Central memory CD8-positive, alpha-beta T cell (primary cell): ENCODE measurements at regions not wholly inside any gene's neighbourhood (a gene's known extent, or its start where the extent isn't known, plus 50 kb on each side); places are given as distances from the start of the nearest gene placed in this dataset.

Experiments
- ATAC-seq: fragments of 150-1000 bp; cut with Tn5 transposase; replicated peaks from 2 replicates; pipeline ENCODE4 v1.10.0; 2022; ENCODE audit warnings: mild to moderate bottlenecking, moderate FRiP score, moderate number of reproducible peaks; ENCODE audit not compliant: poor library complexity, severe bottlenecking; ENCODE audit errors: extremely low read depth
- DNase-seq, 2 donors: peaks; one replicate each; pipeline ENCODE4 v3.0.0; 2021; ENCODE audit warnings: low spot score in 2 of 2
- H3K27ac Mint-ChIP-seq: one replicate; pipeline ENCODE4 v1.8.0; 2022; ENCODE audit warnings: low read depth, mild to moderate bottlenecking, moderate library complexity, mixed read lengths
- H3K27me3 Mint-ChIP-seq: one replicate; pipeline ENCODE4 v1.8.0; 2022; ENCODE audit warnings: mixed read lengths
- H3K36me3 Mint-ChIP-seq: one replicate; pipeline ENCODE4 v1.8.0; 2022; ENCODE audit warnings: mild to moderate bottlenecking, moderate library complexity, mixed read lengths; ENCODE audit not compliant: insufficient read depth
- H3K4me1 Mint-ChIP-seq: one replicate; pipeline ENCODE4 v1.8.0; 2022; ENCODE audit warnings: mixed read lengths
- H3K4me3 Mint-ChIP-seq: one replicate; pipeline ENCODE4 v1.8.0; 2022; ENCODE audit warnings: mild to moderate bottlenecking, moderate library complexity, mixed read lengths
- H3K9me3 Mint-ChIP-seq: one replicate; pipeline ENCODE4 v1.8.0; 2022; ENCODE audit warnings: mixed read lengths

DNA sequence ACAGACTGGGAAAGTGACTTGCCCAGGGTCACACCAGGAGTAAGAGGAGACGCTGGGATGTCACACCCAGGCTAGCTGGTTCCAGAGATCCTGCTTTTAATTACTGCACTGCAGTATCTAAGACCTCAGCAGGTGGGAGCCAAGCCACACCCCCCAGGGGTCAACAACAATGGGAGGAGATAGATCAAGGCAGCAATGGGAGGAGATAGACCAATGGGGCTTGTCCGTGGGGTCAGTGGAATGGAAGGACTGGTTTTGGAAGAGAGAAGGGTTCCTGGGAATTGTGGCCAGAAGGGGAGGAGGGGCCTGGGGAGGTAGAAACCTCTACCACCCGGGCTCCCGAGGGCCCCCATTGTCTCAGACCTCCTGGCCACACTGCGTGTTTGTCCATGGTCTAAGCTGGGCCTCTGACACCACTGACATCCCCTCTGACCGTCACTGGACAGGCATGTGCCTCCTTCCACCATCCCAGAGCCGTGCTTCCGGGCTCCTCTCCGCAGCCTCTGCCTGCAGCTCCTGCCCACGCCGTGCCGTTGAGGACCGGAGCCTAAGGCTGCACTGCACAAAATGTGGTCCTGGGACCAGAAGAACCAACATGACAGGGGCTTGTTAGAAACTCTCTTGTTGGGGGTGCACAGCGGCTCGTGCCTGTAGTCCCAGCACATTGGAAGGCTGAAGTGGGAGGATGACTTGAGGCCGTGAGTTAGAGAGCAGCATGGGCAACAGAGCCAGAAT lies 69.8 kb upstream of the RPH3AL start:
- Mint-ChIP-seq H3K4me1 (peaks cover 27% of the 10 kb centered on the region), H3K27ac (no peak overlapping the region), H3K27me3 (no peaks in the 10 kb centered on the region), H3K9me3 (no peaks in the 10 kb centered on the region), H3K36me3 (peaks cover 6% of the 10 kb centered on the region), H3K4me3 (no peak overlapping the region)
- DNase-seq (no peak), ATAC-seq (no peak)

DNA sequence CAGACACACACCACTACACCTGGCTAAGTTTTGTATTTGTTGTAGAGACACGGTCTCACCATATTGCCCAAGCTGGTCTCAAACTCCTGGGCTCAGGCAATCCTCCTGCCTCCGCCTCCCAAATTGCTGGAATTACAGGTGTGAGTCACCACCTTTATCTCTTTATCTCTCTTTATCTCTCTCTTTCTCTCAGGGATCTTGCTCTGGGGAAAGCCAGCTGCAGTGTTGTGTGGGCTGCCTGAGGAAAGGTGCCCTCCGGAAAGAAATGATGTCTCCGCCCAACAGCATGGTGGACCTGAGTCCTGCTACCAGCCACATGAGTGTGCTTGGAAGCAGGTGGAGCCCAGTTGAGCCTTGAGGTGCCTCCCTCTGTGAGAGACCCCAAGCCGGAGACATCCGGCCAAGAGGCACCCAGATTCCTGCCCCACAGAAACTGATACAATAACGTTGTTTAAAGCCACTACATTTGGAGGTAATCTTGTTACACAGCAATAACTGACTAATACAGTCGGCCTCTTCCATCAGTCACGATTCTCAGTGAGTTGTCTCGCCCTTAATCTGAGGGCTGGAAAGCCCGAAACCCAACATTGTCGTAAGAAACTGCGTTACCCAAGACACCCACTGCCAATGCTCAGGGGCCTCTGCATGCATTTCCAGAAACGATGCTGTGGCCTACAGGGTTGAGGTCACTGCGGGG lies 68.0 kb upstream of the RPH3AL start:
- no peak overlapping the region for H3K4me3 Mint-ChIP-seq
- no peaks in the 10 kb centered on the region for H3K27me3 Mint-ChIP-seq
- DNase-seq = no peak
- H3K9me3 Mint-ChIP-seq = no peaks in the 10 kb centered on the region
- peaks cover 41% of the 10 kb centered on the region for H3K4me1 Mint-ChIP-seq
- H3K27ac Mint-ChIP-seq = no peak overlapping the region
- peaks cover 12% of the 10 kb centered on the region for H3K36me3 Mint-ChIP-seq
- ATAC-seq = no peak

DNA sequence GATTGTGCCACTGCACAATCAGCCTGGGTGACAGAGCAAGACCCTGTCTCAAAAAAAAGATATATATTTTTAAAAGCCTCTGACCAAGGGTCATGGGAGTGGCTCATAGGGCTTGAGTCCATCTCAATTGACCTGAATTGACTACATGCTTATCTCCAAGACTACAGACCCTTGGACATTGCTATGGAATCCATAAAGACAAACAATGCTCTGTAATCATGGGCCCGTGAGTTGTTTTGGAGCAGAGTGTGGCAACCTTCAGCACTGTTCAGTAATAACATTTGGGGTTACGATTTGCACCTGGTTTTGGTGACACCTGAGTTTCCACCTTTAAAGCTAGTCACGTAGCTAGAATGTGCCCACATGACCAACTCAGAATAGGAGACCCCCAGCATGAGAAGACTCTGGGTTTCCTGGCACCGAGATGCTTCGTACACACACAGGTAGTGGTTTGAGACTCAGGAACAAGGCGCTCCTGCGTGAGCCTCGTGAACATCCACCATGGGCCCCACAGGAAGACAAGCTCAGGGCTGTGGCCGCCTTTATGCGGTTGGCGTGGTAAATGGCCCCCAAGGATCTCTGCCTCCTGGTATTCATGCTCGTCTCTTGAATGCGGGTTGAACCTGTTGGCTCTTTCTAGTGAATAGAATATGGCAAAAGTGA lies 66.6 kb upstream of the RPH3AL start:
- ATAC-seq = no peak
- Mint-ChIP-seq H3K4me3 (peak overlapping the region; percentile 5), H3K27ac (no peak overlapping the region)

DNA sequence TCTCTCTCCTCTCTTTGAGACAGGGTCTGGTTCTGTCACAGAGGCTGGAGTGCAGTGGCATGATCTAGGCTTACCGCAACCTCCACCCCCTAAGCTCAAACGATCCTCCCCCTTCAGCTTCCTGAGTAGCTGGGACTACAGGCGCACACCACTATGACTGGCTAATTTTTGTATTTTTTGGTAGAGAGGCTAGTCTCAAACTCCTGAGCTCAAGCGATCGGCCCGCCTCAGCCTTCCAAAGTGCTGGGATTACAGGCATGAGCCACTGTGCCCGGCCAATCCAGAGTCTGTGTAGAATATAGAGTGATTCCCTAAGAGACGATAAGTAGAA lies 65.8 kb upstream of the RPH3AL start:
- Mint-ChIP-seq H3K9me3 (no peaks in the 10 kb centered on the region), H3K27me3 (no peaks in the 10 kb centered on the region), H3K4me1 (peaks cover 58% of the 10 kb centered on the region), H3K27ac (no peak overlapping the region), H3K4me3 (peak overlapping the region; percentile 38), H3K36me3 (peaks cover 17% of the 10 kb centered on the region)
- peak; percentile 57 for ATAC-seq
- peak in 1 of 2 donors; percentile 29 for DNase-seq

More for the DNA sequence above, 66.6 kb upstream of the RPH3AL start:
- H3K27me3 Mint-ChIP-seq = no peaks in the 10 kb centered on the region
- H3K4me1 Mint-ChIP-seq = peaks cover 54% of the 10 kb centered on the region
- no peaks in the 10 kb centered on the region for H3K9me3 Mint-ChIP-seq
- H3K36me3 Mint-ChIP-seq = peaks cover 13% of the 10 kb centered on the region
- no peak for DNase-seq

- ATAC-seq (no peak), DNase-seq (no peak)
- H3K9me3 Mint-ChIP-seq = no peaks in the 10 kb centered on the region
- peak overlapping the region; percentile 38 for H3K4me3 Mint-ChIP-seq
- H3K27ac Mint-ChIP-seq = no peak overlapping the region
- H3K27me3 Mint-ChIP-seq = no peaks in the 10 kb centered on the region
- peaks cover 60% of the 10 kb centered on the region for H3K4me1 Mint-ChIP-seq
- peaks cover 17% of the 10 kb centered on the region for H3K36me3 Mint-ChIP-seq
These were observed 65.2 kb upstream of the RPH3AL start for GRCh38 chr17:417691-418420.

- Mint-ChIP-seq H3K9me3 (no peaks in the 10 kb centered on the region), H3K4me1 (peaks cover 72% of the 10 kb centered on the region), H3K27me3 (no peaks in the 10 kb centered on the region), H3K27ac (peak overlapping the region; percentile 94), H3K36me3 (peaks cover 17% of the 10 kb centered on the region), H3K4me3 (peak overlapping the region; percentile 80)
- DNase-seq = peak in 1 of 2 donors; percentile 17
- ATAC-seq = peak; percentile 58
These were observed 63.9 kb upstream of the RPH3AL start for GRCh38 chr17:416293-417206.

DNA sequence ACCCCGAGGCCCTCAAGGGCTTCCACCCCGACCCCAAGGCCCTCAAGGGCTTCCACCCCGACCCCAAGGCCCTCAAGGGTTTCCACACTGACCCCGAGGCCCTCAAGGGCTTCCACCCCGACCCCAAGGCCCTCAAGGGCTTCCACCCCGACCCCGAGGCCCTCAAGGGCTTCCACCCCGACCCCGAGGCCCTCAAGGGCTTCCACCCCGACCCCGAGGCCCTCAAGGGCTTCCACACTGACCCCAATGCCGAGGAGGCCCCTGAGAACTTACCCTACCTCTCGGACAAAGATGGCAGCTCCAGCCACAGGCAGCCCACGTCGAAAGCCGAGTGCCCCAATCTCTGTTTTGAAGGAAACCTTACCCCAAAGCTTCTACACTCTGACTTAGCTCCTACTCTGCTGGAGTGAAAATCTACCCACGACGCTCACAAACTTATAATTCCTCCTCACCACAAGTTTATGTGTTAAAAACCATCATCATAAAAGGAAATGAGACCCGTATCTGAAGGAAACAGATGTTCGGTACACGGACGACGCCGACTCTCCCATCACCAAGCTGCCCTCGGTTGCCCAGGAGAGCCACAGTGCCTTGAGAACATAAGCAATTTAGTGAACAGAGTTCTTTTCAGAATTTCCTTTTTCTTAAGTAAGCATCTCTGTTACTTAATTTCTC lies 61.2 kb upstream of the RPH3AL start:
- no peak for ATAC-seq
- Mint-ChIP-seq H3K4me1 (peaks cover 83% of the 10 kb centered on the region), H3K36me3 (peaks cover 44% of the 10 kb centered on the region), H3K9me3 (no peaks in the 10 kb centered on the region), H3K27me3 (no peaks in the 10 kb centered on the region), H3K4me3 (peak overlapping the region; percentile 80), H3K27ac (peak overlapping the region; percentile 88)
- DNase-seq = no peak

- no peaks in the 10 kb centered on the region for H3K27me3 Mint-ChIP-seq
- peaks cover 75% of the 10 kb centered on the region for H3K4me1 Mint-ChIP-seq
- H3K36me3 Mint-ChIP-seq = peaks cover 43% of the 10 kb centered on the region
- H3K27ac Mint-ChIP-seq = no peak overlapping the region
- no peak for DNase-seq
- ATAC-seq = no peak
- H3K4me3 Mint-ChIP-seq = peak overlapping the region; percentile 70
- H3K9me3 Mint-ChIP-seq = no peaks in the 10 kb centered on the region
These were observed 60.4 kb upstream of the RPH3AL start for GRCh38 chr17:413016-413350.

- DNase-seq (peak in 1 of 2 donors; percentile 49), ATAC-seq (no peak)
- Mint-ChIP-seq H3K36me3 (peaks cover 42% of the 10 kb centered on the region), H3K27me3 (no peaks in the 10 kb centered on the region), H3K27ac (peak overlapping the region; percentile 84), H3K4me1 (peaks cover 74% of the 10 kb centered on the region), H3K4me3 (peak overlapping the region; percentile 70), H3K9me3 (no peaks in the 10 kb centered on the region)
These were observed 59.8 kb upstream of the RPH3AL start for GRCh38 chr17:412211-413015.

GRCh38 chr17:411421-412120 lies 59.0 kb upstream of the RPH3AL start:
- Mint-ChIP-seq H3K4me1 (peaks cover 69% of the 10 kb centered on the region), H3K27ac (peak overlapping the region; percentile 92), H3K36me3 (peaks cover 38% of the 10 kb centered on the region), H3K27me3 (no peaks in the 10 kb centered on the region), H3K9me3 (no peaks in the 10 kb centered on the region), H3K4me3 (peak overlapping the region; percentile 79)
- DNase-seq (no peak), ATAC-seq (no peak)
